ENCODE measurements at regions not wholly inside any gene's neighbourhood (a gene's known extent, or its start where the extent isn't known, plus 50 kb on each side); places are given as distances from the start of the nearest gene placed in this dataset.

- TF ChIP-seq POLR2AphosphoS5 (IDR thresholded peaks at IDR 0.05; ENCODE audit: borderline replicate concordance, low read depth, low read length) = no peak
- no peak for TF ChIP-seq EZH2 (IDR thresholded peaks at IDR 0.05)
- TF ChIP-seq FOXP2 (optimal IDR thresholded peaks at IDR 0.05; ENCODE audit: control extremely low read depth, extremely low read length, insufficient read depth) = no peak
Observed at GRCh38 chr6:54440549-54440948, 132.3 kb downstream of the TINAG start.

Data from SK-N-MC (cell line).